NCI-H2029 (cell line): ENCODE measurements at regions not wholly inside any gene's neighbourhood (a gene's known extent, or its start where the extent isn't known, plus 50 kb on each side); places are given as distances from the start of the nearest gene placed in this dataset.

ENCODE experiments used
- DNase-seq: peaks from one replicate; lab custom pipeline; 2025; lab: John Stamatoyannopoulos, UW

DNA sequence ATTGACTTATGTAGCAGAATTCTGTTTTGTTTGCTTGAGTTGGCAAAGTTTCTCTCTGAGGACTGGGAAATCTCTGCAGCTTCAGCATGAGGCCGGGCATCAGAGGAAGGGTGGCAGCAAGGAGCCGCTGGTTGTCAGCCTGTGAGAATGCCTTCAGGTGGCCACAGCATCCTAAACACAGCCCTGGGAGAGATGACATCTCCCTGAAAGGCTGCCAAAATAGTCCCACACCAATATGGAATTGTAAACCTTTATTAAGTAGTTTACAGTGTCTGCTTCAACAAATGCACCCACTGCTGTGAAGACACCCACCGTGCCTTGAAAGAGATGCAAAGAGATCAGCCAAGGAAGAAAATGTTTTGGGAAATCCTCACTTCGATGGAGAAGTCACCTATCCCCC, 609.7 kb upstream of the ARRDC4 start:
- no peak for DNase-seq

DNA sequence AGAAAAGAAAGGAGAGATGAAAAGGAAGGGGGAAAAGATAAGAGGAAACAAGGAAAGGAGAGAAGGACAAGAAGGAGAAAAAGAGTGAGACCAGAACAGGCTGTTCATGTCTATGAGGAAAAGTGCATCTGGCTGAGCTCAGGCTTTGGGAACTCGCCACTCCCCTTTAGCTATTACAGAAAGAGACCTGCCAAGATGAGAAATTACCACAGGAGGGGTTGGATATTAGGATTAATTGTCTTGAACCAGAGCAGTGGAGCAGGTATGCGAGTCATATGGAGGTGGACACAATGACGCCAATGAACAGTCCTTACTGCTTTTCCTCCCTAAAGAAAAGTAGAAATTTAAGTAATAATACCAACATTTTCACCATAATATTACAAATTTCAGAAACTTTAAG, 577.0 kb upstream of the ARRDC4 start:
- no peak for DNase-seq

DNA sequence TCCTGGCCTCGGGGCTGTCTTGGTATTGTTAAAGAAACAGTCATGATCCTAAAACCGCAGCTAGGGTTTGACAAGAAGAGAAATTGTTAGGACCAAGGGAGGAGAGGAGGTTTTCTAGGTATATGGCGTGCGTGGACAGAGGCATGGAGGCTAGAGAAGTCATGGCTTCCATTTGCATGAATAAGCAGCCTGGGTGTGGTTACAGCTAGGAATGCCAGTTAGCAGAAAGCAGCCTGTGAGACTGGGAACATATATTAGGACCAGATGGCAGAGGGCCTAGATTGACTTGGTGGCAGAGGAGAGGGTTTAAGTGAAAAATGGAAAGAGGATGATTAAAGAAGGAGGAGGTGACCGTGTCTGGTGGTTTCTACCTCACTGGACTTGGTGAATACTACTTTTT, 573.6 kb upstream of the ARRDC4 start:
- DNase-seq, result no peak

DNA sequence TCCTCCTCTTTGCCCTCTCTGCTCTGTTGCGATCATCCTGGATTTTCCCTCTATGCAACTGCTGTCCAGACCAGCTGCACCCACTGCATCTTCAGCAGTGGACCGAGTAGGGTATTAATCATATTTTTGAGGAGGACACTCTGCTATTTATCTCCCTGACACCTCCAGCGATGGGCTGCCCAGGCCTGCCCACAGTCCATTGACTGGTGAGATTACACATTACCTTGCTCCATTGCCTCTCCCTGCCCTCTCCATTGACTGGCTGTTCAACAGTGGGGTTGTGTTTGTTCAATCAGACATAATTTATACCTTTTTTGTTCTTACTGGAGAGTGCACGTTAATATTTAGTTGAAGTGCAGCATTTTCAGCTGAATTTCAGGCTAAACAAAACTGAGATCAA, 559.3 kb upstream of the ARRDC4 start:
- no peak for DNase-seq

DNA sequence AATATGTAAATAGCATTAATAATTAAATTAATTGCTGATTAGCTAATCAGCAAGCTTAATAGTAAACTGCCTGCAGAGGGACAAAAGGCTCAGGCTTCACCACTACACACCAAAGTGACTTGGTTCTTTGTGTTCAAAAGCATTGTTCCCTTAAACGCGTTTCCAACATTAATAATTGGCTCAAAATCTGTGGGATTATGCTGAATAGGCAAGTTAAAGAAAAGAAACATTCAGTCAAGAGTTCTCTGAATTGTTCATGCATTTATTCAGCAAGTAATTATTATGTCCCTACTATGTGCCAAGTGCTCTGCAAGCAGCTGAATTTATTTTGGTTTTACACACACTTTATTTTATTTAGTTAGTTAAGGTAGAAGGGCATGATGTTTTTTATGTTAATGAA, 558.5 kb upstream of the ARRDC4 start:
- DNase-seq, result no peak

DNA sequence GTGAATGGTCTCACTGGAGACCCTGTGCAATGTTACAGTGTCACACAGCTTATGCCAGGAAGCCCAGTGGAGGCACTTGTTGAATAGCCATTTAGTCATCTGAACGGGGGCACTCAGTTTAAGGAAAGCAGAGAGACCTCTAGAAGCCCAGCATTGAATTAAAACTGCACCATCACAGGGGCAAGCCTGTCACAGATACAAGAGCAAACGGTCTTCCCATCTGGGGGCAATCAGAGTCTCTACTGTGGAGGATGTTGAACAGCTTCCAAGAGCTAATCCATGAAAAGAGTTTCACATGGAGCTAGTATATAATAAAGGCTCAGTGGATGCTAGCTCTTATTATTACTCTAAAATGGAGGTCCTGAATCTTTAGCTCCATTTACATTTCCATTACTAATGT, 553.7 kb upstream of the ARRDC4 start:
- DNase-seq, result no peak

DNA sequence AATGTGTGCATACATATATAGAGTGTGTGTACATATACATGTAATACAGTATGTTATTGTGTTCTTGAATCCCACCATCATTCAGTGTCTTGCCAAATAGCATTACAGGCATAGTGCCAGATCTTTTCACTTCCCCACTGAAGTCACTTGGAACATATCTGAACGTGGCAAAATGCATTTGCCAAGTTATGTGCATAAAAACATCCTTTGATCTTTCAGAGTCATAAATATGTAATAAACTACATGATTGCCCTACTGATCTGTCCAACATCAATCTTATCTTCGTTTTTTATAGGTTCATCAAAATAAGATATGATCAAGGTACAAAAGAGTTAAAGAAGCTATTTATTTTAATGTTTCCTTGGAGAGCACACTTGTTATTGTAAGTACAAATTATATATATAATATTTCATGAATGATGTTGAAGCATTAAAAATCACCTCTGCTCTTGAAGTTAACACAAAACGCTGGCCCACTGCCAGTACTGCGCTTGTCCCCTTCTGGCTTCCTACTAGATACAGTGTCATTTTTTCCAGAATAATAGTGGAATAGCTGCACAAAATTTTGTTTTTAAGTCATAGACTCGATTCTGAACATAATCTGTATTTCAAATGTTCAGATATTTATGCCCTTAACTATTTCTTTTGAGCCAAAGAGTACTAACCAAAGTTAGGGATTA, 549.5 kb upstream of the ARRDC4 start:
- no peak for DNase-seq

DNA sequence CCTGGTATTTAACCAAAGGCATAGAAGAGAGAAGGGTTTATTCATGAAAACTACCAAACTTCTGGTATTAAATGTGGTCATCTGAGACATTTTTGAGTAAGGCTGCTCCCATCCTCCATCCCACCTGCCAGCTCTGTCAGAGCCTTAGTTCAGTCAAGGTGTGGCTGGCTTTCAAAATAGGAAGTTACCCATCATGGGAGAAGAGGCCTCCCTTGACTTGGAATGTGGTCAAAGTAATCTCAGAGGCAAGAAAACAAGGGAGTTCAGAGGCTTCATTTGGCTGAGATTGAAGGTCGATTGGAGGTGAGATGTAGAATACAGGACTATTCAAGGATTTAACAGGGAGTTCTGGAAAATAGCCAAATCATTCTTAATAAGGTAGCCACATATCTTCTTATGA, 540.4 kb upstream of the ARRDC4 start:
- no peak for DNase-seq

DNA sequence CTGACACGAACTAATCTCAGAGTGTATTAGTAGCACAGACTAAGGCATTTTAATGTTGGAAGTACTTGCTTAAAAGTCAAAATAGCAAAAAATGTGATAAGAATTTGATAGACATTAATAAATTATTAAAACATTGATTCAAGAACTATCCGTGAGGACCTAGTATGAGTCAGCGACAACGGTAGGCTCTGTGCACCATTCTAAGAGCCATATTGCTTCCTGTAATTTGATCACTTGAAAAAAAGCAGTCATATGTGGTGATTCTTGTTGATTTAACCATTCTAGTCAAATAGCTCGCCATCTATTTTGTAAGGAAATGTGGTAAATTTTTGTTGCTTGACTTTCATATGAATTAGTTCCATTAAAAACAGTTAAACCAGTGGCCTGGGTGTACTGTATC, 534.9 kb upstream of the ARRDC4 start:
- DNase-seq, result no peak

DNA sequence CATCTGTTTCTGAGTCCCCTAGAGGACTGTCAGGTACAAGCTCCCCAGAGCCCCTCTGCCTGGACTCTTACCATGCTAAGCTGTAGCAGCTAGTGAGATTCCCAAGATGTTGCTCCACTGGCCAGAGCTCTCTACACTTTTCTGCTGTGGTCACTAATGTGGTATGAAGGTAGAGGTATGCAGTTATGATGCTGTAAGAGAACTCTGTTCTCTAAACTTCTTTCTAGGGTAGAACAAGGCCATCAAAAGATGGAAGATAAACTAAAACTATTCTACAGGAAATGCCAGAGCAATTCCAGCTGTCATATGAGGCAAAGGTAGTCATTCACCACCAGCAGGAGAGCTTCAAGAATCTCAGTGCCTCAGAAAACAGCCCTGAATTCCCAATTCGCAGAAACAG, 517.4 kb upstream of the ARRDC4 start:
- no peak for DNase-seq

DNA sequence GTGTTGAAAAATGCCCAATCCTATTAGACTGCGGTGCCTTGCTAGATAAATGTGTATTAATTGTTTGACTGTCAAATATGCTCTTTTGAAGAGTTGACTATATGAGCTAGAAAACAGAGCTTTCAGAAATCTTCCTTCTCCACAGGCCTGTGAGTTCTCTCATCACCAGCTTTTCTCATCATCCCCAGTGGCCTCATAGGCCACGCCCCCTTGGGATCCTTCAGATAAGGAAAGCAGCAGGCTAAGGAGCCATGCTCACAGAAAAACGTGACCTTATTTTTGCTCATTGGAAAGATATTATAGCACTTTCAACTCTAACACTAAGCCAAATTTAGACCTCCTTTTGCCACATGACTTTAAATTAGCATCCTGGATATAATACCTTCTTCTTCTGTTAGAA, 514.4 kb upstream of the ARRDC4 start:
- no peak for DNase-seq

DNA sequence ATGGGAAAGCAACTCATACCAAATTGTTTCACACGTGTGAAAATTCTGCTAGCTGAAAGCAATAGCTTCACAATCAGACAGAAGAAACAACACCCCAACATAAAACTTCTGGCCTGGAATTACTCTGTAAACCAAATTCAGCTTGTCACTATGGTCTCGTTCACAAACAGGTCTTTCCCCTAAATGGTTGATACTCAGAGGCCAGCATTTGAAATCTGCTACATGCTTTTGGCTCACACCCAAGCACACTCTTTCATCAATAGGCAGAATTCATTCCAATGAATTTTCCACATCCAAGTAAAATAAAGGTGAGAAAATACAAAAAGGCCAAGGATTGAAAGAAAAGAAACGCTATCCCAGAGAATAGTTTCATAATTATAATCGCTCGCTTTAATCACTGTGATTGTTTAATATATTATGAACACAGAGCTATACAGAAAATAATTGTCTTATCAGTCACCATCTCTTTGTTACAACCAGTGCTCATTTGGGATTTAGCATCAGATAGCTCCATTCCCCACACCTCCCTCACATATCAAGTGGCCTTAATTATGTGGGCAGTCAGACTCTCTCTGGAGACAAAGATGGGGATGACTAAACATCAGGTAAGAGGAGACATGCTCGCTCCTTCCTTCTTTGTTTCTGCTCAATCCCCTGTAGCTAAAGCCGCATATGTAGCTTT, 503.8 kb upstream of the ARRDC4 start:
- DNase-seq, result no peak

DNA sequence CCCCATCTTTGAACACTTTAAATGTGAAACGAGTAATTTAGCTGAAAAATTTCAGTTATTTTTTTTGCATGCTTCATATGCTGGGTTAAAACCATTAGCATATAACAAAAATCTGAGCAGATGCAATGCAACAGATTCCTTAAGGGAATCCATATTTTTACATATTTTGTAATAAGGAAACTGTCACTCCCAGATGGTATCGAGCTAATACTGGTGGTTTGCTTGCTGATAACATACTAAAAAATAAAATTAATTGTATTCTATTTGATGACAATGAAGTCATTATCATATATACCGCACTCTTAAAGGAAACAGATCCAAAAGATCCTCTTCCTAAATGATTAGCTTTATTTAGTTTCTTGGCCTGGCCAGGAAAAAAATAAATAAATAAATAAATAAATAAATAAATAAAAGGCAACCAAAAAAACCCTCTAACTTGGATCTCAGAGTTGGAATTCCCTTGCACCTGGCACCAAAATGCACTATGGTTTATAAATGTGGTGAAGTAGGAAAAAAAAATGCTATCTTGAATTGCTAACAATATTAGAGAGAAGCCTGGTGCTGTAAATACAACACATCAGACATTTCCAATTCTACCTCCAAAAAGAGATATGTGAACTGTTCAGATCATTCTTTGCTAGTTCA, 503.2 kb upstream of the ARRDC4 start:
- DNase-seq, result no peak

DNA sequence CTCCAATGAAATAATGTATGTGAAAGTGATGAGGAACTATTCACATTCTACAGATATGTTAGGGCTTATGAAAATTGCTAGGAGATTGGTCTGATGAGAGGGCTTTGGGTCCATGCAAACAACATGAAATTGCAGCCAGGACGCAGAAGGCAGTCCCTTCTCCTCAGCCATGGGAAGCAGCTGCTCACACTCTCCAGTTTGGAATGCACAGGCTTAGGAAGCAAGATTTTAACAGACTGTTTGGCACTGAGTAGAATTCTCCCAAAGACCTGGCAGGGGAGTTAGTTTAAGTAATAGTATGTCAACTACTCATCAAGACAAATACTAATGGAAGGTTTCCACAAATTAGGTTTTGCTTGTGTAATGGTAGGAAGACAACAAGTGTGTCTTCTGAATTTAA, 500.7 kb upstream of the ARRDC4 start:
- no peak for DNase-seq

DNA sequence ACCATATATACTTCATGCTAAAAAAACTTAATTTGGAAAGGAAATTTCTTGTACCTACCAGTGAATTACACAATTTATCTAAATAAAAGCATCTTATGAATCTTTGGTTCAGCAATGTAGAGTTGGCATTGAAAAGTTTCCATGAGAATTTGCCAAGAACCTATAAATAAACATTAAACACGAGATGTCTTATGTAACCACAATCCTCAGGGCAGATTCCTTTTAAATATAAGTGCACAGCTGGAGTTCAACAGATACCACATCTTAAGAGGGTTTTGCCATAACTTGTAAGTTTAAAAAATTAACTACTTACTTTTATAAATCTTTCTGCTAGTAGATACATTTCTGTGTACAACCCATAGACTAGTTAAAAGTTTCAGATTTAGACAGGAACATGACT, 499.3 kb upstream of the ARRDC4 start:
- no peak for DNase-seq

DNA sequence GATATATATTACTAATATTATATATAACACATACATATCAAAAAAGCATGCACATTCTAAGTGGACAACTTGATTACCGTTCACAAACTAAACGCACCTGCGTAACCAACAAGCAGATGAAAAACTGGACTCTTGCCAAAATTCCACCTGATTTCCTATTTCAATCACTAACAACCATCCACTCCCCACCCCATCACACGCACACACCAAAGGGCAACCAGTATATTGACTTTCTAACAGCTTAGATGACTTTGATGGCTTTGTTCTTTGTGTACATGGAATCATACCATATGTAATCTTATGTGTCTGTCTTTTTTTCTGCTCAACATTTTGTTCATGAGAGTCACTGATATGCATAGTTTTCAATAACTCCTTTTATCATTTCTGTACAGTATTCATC, 496.8 kb upstream of the ARRDC4 start:
- no peak for DNase-seq

DNA sequence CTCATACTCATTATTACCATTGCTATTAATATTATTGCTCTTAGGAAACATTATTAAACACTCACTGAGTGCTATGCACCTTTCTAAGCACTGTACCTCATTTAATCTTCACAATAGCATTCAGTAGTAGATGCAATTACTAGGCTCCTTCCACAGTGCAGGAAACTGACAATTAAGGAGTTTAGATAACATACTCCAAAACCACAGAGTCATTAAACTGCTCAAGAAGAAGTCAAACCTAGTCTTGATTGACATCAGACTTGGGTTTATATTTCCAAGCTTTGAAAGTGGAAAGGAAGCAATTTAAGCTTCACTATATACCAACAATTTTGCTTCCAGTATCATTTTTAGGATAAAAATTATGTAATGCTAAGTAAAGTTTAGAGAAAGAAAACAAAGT, 490.1 kb upstream of the ARRDC4 start:
- DNase-seq, result no peak

DNA sequence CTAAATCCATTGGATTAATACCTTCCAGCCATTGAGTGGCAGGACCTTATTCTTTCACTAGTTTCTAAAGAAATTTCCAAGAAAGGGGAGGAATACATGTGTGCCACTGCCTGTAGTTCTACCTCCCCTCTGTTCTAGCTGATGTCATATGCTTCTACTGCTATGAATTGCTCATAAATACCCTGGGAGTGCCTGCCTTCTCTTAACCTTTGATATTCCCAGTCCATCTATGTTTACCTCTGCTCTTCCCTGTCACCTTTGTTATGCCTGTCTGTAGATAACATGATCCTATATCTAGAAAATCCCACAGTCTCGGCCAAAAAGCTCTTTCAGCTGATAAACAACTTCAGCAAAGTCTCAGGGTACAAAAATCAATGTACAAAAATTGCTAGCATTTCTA, 486.9 kb upstream of the ARRDC4 start:
- no peak for DNase-seq

DNA sequence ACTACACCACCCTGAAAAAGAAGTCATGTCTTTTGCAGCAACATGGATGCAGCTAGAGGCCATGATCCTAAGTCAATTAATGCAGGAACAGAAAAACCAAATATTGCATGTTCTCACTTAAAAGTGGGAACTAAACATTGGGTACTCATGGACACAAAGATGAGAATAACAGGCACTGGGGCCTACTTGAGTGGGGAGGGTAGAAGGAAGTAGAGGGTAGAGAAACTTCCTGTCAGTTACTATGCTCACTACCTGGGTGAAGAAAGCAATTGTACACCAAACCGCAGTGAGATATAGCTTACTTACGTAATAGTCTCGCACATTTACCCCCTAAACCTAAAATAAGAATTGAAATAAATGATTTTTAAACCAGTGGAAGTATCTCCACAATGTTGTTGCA, 480.5 kb upstream of the ARRDC4 start:
- DNase-seq, result no peak

DNA sequence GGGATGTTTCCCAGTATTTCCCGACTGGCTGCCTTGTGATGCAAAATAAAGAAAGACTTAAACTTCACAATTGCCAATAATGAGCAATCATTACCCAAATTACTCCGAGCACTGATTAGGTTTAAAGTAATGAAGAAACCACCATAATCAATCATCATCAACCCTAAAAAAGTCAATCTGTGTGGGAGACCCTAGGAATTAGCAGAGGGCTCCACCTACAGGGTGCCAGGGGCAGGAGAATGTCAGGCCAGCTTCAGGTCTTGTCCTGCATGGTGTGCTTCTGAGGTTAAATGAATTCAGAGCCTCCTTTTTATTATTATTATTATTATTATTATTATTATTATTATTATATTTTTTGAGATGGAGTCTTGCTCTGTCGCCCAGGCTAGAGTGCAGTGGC, 478.0 kb upstream of the ARRDC4 start:
- DNase-seq, result no peak

DNA sequence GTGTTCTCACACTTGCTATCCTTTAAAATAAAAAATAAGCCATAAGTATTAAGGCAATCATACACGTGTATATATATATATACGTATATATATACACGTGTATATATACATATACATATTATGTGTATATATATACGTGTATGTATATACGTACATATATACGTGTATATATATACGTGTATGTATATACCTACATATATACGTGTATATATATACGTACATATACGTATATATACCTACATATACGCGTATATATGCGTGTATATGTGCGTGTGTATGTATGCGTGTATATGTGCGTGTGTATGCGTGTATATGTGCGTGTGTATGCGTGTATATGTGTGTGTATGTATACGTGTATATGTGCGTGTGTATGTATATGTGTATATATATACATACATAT, 477.3 kb upstream of the ARRDC4 start:
- DNase-seq, result no peak

DNA sequence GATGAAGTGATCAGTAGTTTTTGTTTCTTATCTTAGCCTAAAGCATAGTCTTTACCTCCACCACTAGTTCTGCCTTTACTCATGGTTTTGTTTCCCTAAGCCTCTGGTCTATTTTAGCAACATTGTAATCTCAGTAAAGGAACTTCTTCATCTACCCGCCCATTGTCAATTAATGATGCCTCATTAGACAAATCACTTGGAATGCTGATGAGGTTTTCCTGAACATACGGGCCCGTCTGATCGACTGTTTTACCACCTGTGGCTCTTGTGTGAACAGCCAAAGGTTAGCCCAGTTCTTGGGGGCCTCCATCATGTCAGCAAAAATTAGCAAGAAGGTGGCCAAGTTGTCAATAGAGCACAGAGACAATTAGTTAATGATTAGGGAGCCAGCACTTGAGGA, 470.1 kb upstream of the ARRDC4 start:
- DNase-seq, result no peak

DNA sequence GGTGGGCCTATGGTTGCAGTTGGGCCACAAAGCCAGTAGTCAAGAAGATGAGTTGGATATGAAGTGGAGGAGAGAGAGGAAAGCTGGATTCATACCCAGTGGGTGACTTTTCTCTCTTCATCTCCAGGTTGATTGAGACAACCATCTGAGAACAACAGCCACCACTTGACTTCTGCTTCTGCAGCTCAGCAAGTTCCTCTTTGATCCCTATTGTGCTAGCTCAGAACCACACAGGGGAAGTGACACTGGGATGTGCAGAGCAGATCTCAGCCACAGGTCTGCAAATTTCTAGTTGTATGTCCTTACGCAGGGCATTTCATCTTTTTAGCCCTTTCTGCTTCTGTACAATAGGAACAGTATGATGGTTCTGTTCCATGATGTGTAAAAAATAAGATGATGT, 459.2 kb upstream of the ARRDC4 start:
- DNase-seq, result no peak

DNA sequence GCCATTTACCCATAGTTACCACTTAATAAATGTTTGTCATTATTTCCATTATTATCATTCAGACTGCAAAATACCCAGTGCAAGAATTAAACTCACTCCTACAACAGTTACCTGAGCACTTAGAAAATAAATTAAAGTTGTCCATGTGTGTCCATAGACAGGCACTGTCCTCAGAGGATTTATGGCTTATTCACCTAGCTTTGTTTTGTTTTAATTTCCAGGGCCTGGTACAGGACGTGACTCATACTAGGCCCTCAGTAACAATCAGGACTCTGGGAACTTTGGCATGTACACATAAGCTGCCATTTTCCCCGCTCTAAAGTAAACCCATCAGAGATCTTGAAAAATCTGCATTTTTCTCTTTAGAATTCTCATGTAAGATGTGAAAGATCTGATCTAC, 458.5 kb upstream of the ARRDC4 start:
- DNase-seq, result no peak
